ENCODE measurements at regions not wholly inside any gene's neighbourhood (a gene's known extent, or its start where the extent isn't known, plus 50 kb on each side); places are given as distances from the start of the nearest gene placed in this dataset.

DNA sequence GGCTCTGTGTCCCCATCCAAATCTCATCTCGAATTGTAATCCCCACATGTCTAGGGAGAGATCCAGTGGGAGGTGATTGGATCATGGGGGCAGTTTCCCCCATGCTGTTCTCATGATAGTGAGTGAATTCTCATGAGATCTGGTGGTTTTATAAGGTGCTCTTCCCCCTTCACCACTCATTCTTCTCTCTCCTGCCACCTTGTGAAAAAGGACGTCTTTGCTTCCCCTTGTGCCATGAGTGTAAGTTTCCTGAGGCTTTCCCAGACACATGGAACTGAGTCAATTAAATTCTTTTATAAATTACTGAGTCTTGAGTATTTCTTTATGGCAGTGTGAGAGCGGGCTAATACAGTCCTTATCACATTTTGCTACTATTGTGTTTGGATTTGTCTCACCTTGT lies 177.6 kb upstream of the SLC39A10 start:
- Histone ChIP-seq H3K27ac (ENCODE audit: insufficient read depth, low read depth, low read length) (no peak overlapping the region), H3K4me3 (replicated peaks in 1 of 3; ENCODE audit: insufficient read depth in 1 of 3, low read depth in 1 of 3, low read length in 3 of 3) (no peak overlapping the region), H3K4me1 (ENCODE audit: control insufficient read depth, extremely low read depth, insufficient read depth, low read length) (no peaks in the 10 kb centered on the region), H3K9ac (replicated peaks; ENCODE audit: extremely low read depth, insufficient read depth, low read length) (no peak overlapping the region), H2AFZ (ENCODE audit: low read depth, low read length) (no peak overlapping the region), H3K4me2 (ENCODE audit: insufficient read depth, low read length) (no peak overlapping the region), H3K9me1 (replicated peaks; ENCODE audit: control insufficient read depth, extremely low read depth, insufficient read depth, low read length) (no peaks in the 10 kb centered on the region), H3K79me2 (ENCODE audit: control insufficient read depth, insufficient read depth, low read length) (no peaks in the 10 kb centered on the region), H4K20me1 (replicated peaks; ENCODE audit: control insufficient read depth, extremely low read depth, insufficient read depth, low read length) (no peaks in the 10 kb centered on the region), H3K9me3 (replicated peaks; ENCODE audit: control insufficient read depth, insufficient read depth, low read length) (no peaks in the 10 kb centered on the region), H3K27me3 (ENCODE audit: control insufficient read depth in 2 of 2, insufficient read depth in 2 of 2, low read length in 2 of 2) (no peaks in the 10 kb centered on the region), H3K36me3 (ENCODE audit: control insufficient read depth in 2 of 2, extremely low read depth in 1 of 2, insufficient read depth in 2 of 2, low read length in 2 of 2) (no peaks in the 10 kb centered on the region)
- DNase-seq (ENCODE audit: low read depth, low spot score), result no peak
- dilution Hi-C loops (cut with MboI; ENCODE audit: extremely low pct_ligation_motif_present, low sequenced_read_pairs) (no loop called here), intact Hi-C loops (cut with micrococcal nuclease) (no loop called here)
- BruUV-seq (replicated peaks), result no TSS peak
- no peak for FAIRE-seq
- POLR2A ChIA-PET, result no interaction called here
- TF ChIP-seq GATA2 (IDR thresholded peaks at IDR 0.05; ENCODE audit: insufficient read depth, insufficient read length, low read depth, low read length) (no peak), POLR2A (IDR thresholded peaks at IDR 0.05; ENCODE audit: low read depth, low read length) (no peak)
- CTCF ChIA-PET, result no interaction called here

DNA sequence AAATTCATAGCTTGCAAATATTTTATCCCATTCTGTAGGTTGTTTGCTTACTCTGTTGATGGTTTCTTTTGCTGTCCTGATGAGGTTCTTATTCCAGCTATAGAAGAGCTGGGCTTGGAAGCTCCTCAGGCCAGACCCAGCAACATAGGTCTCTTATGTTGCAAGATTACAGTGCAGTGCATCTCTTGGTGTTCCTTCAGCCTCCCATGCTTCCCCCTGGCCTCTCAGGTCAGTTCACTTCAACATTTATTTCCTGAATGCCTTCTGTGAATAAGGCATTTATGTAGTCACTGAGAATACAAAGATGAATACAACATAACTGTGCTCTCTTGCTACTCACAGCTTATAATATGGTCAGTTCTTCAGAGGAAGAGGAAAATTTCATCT lies 179.0 kb upstream of the SLC39A10 start:
- DNase-seq (ENCODE audit: low read depth, low spot score), result no peak
- TF ChIP-seq EZH2 (IDR thresholded peaks at IDR 0.05; ENCODE audit: borderline replicate concordance, low read depth, low read length, severe bottlenecking) (no peak), FOS (IDR thresholded peaks at IDR 0.05; ENCODE audit: borderline replicate concordance, insufficient read depth, low read length) (no peak), JUN (IDR thresholded peaks at IDR 0.05; ENCODE audit: borderline replicate concordance, insufficient read depth, insufficient read length, low read depth) (no peak), POLR2AphosphoS5 (IDR thresholded peaks at IDR 0.05; ENCODE audit: insufficient read depth, low read depth, low read length) (no peak), POLR2A (IDR thresholded peaks at IDR 0.05; ENCODE audit: low read depth, low read length) (no peak), CTCF (IDR thresholded peaks at IDR 0.05; ENCODE audit: extremely low read depth in 1 of 2, insufficient read depth in 1 of 2, low read depth in 1 of 2, low read length in 2 of 2) (no peak), MAX (IDR thresholded peaks at IDR 0.05; ENCODE audit: insufficient read depth, insufficient read length) (no peak)
- ChIA-PET POLR2A (no interaction called here), CTCF (no interaction called here)
- no peaks in the 10 kb centered on the region for H3K4me1 ChIP-seq (ENCODE audit: control insufficient read depth, extremely low read depth, insufficient read depth, low read length)
- H3K9me1 ChIP-seq (replicated peaks; ENCODE audit: control insufficient read depth, extremely low read depth, insufficient read depth, low read length), result no peaks in the 10 kb centered on the region
- no peaks in the 10 kb centered on the region for H3K9me3 ChIP-seq (replicated peaks; ENCODE audit: control insufficient read depth, insufficient read depth, low read length)
- no peak overlapping the region for H2AFZ ChIP-seq (ENCODE audit: low read depth, low read length)
- H4K20me1 ChIP-seq (replicated peaks; ENCODE audit: control insufficient read depth, extremely low read depth, insufficient read depth, low read length), result no peaks in the 10 kb centered on the region
- H3K9ac ChIP-seq (replicated peaks; ENCODE audit: extremely low read depth, insufficient read depth, low read length), result no peak overlapping the region
- H3K36me3 ChIP-seq (ENCODE audit: control insufficient read depth in 2 of 2, extremely low read depth in 1 of 2, insufficient read depth in 2 of 2, low read length in 2 of 2), result no peaks in the 10 kb centered on the region
- dilution Hi-C loops (cut with MboI; ENCODE audit: extremely low pct_ligation_motif_present, low sequenced_read_pairs) (no loop called here), intact Hi-C loops (cut with micrococcal nuclease) (no loop called here)
- no peaks in the 10 kb centered on the region for H3K79me2 ChIP-seq (ENCODE audit: control insufficient read depth, insufficient read depth, low read length)
- H3K4me2 ChIP-seq (ENCODE audit: insufficient read depth, low read length), result no peak overlapping the region
- FAIRE-seq, result no peak
- no peak overlapping the region for H3K4me3 ChIP-seq (replicated peaks in 1 of 3; ENCODE audit: insufficient read depth in 1 of 3, low read depth in 1 of 3, low read length in 3 of 3)
- no peaks in the 10 kb centered on the region for H3K27me3 ChIP-seq (ENCODE audit: control insufficient read depth in 2 of 2, insufficient read depth in 2 of 2, low read length in 2 of 2)
- H3K27ac ChIP-seq (ENCODE audit: insufficient read depth, low read depth, low read length), result no peak overlapping the region
- no TSS peak for BruUV-seq (replicated peaks)

Data from endothelial cell of umbilical vein (primary cell).